ENCODE measurements at regions not wholly inside any gene's neighbourhood (a gene's known extent, or its start where the extent isn't known, plus 50 kb on each side); places are given as distances from the start of the nearest gene placed in this dataset.

DNA sequence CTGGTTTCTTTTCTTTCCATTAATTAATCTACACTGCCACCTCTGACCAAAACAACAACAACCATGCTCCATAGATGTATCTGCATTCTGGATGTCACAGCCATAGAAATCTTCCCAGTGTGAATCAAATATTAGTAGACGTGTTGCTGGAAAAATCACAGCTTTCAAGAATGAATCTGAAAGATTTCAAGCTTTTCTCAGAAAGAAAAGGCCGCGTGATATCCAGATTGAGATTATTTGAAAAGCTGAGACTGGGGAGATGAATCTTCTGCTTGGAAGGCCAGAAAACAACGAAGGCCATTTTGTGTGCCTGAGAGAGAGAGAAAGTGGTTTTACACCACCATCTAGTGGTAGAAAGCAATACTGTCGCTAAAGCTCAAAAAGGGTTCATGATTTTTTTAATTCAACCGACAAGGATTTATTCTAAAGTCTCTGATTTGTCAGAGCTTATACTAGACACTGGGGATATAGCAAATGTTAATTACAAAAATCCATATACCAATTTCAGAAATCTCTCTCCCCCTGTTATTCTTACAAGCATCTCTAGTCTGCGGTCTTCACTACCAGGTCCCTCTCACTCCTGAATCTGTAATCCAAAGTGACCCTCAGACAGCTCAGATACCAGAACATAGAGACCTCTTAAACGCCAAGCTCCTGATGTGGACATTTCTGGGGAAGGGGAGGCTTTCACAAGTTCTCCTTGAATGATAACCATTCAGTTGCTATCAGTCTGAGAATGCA, 87.5 kb upstream of the SGIP1 start:
- no peak overlapping the region for H2BK5ac ChIP-seq (ENCODE audit: insufficient read length, low read length)
- DNase-seq: no peak
- no peak overlapping the region; a peak in 1 of 7 replicates for H3K27ac Mint-ChIP-seq

More for the DNA sequence above, 87.5 kb upstream of the SGIP1 start:
- Mint-ChIP-seq H3K4me3 (no peak overlapping the region), H3K4me1 (peaks cover 16 to 17% of the 10 kb centered on the region in 2 experiments), H3K27me3 (ENCODE audit: low read depth) (no peaks in the 10 kb centered on the region; the same call in 1 of the 2 replicates), H3K9me3 (no peaks in the 10 kb centered on the region; a peak in 1 of 5 replicates), H3K36me3 (ENCODE audit: insufficient read depth in 1 of 3, low read depth in 3 of 3) (no peaks in the 10 kb centered on the region)
- no peaks in the 10 kb centered on the region for H3K9me3 ChIP-seq (ENCODE audit: control insufficient read depth, low read depth, low read length)
- no peak overlapping the region for H4K5ac ChIP-seq (ENCODE audit: insufficient read length, low read depth, low read length)
- whole genome bisulfite sequencing (ENCODE audit: extremely low coverage, insufficient read length, low lambda C conversion rate): no CpG with 5 or more reads among the region's 8 CpGs
- no peak overlapping the region for H4K8ac ChIP-seq (replicated peaks; ENCODE audit: insufficient read length, low read depth, low read length)
- H3T11ph ChIP-seq (ENCODE audit: low read length): no peak overlapping the region
- no peak overlapping the region for H2BK15ac ChIP-seq (ENCODE audit: low read depth, low read length)
- TF ChIP-seq, protein P1, sequence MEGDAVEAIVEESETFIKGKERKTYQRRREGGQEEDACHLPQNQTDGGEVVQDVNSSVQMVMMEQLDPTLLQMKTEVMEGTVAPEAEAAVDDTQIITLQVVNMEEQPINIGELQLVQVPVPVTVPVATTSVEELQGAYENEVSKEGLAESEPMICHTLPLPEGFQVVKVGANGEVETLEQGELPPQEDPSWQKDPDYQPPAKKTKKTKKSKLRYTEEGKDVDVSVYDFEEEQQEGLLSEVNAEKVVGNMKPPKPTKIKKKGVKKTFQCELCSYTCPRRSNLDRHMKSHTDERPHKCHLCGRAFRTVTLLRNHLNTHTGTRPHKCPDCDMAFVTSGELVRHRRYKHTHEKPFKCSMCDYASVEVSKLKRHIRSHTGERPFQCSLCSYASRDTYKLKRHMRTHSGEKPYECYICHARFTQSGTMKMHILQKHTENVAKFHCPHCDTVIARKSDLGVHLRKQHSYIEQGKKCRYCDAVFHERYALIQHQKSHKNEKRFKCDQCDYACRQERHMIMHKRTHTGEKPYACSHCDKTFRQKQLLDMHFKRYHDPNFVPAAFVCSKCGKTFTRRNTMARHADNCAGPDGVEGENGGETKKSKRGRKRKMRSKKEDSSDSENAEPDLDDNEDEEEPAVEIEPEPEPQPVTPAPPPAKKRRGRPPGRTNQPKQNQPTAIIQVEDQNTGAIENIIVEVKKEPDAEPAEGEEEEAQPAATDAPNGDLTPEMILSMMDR (conservative IDR thresholded peaks at IDR 0.05): peak; percentile 91
- no peaks in the 10 kb centered on the region for H4K20me1 ChIP-seq (ENCODE audit: control insufficient read depth, insufficient read depth, insufficient read length)
- H3K27me3 ChIP-seq (ENCODE audit: insufficient read depth, low read length): no peaks in the 10 kb centered on the region
- no peak overlapping the region for H2BK12ac ChIP-seq (ENCODE audit: insufficient read length, low read depth, low read length)
- no peak overlapping the region for H3K23ac ChIP-seq (ENCODE audit: insufficient read length, low read depth, low read length)
- no peak overlapping the region for H2BK120ac ChIP-seq (ENCODE audit: low read depth, low read length, poor library complexity, severe bottlenecking)
- no peaks in the 10 kb centered on the region for H3K79me2 ChIP-seq (ENCODE audit: insufficient read depth, low read length)
- H3K18ac ChIP-seq (ENCODE audit: insufficient read length, low read depth, low read length): no peak overlapping the region
- H2BK20ac ChIP-seq (ENCODE audit: low read depth, low read length, poor library complexity, severe bottlenecking): no peak overlapping the region
- no peak overlapping the region for H3K4ac ChIP-seq (ENCODE audit: low read depth, low read length)
- no peaks in the 10 kb centered on the region for H3K79me1 ChIP-seq (ENCODE audit: insufficient read depth, low read depth, low read length, poor library complexity, severe bottlenecking)
- H3K14ac ChIP-seq (ENCODE audit: insufficient read depth, low read length): no peak overlapping the region
- no peak overlapping the region for H3K4me2 ChIP-seq (ENCODE audit: insufficient read depth, insufficient read length, low read length)
- no peak overlapping the region for H2AK5ac ChIP-seq (ENCODE audit: insufficient read length, low read length)
- H3K23me2 ChIP-seq (ENCODE audit: insufficient read length, low read depth, low read length, poor library complexity, severe bottlenecking): no peaks in the 10 kb centered on the region
- no peak overlapping the region for H3K27ac ChIP-seq (ENCODE audit: insufficient read length, low read depth, low read length)
- no peaks in the 10 kb centered on the region for H3K4me1 ChIP-seq (ENCODE audit: insufficient read depth, low read length)
- H4K91ac ChIP-seq (ENCODE audit: insufficient read length, low read depth, low read length): no peak overlapping the region
- H3K9ac ChIP-seq (ENCODE audit: extremely low read depth, insufficient read length, low read length): no peak overlapping the region
- no peak overlapping the region for H3K56ac ChIP-seq (ENCODE audit: insufficient read length, low read depth, low read length)
- H2AFZ ChIP-seq (ENCODE audit: low read length): peak overlapping the region; percentile 45

Measured in H9 (cell line).